OCI-LY1 (cell line): ENCODE measurements at regions not wholly inside any gene's neighbourhood (a gene's known extent, or its start where the extent isn't known, plus 50 kb on each side); places are given as distances from the start of the nearest gene placed in this dataset.

Experiments
- H2AFZ ChIP-seq: fragments of 200-600 bp; sonication (generic), shearing (Covaris generic); 2 replicates; pipeline ENCODE4 v1.6.0; 2014; ENCODE audit warnings: antibody characterized with exemption, mild to moderate bottlenecking, low read length
- H3F3A ChIP-seq: fragments of 200-600 bp; sonication (generic), shearing (Covaris generic); 2 replicates; pipeline ENCODE4 v1.6.0; 2014; ENCODE audit warnings: mild to moderate bottlenecking, antibody characterized with exemption, low read length, moderate library complexity; ENCODE audit not compliant: insufficient read depth
- H3K27ac ChIP-seq: fragments of 200-600 bp; sonication (generic); 2 replicates; pipeline ENCODE4 v1.5.1; 2014; ENCODE audit warnings: low read length, mixed run types, mild to moderate bottlenecking, low read depth; ENCODE audit not compliant: poor library complexity, severe bottlenecking
- H3K27me3 ChIP-seq: fragments of 200-600 bp; sonication (generic); 2 replicates; pipeline ENCODE4 v1.6.0; 2014; ENCODE audit warnings: antibody characterized with exemption, mild to moderate bottlenecking, low read length, moderate library complexity; ENCODE audit not compliant: insufficient read depth
- H3K36me3 ChIP-seq: fragments of 200-600 bp; sonication (generic); 2 replicates; pipeline ENCODE4 v1.6.1; 2014; ENCODE audit warnings: mild to moderate bottlenecking, antibody characterized with exemption, low read length, moderate library complexity, mixed read lengths; ENCODE audit not compliant: insufficient read depth
- H3K4me1 ChIP-seq: fragments of 200-600 bp; sonication (generic); 2 replicates; pipeline ENCODE4 v1.5.1; 2014; ENCODE audit warnings: mild to moderate bottlenecking, low read length, moderate library complexity; ENCODE audit not compliant: insufficient read depth, severe bottlenecking
- H3K4me2 ChIP-seq: fragments of 200-600 bp; sonication (generic), shearing (Covaris generic); 2 replicates; pipeline ENCODE4 v1.6.1; 2014; ENCODE audit warnings: low read length
- H3K4me3 ChIP-seq: fragments of 200-600 bp; sonication (generic); 2 replicates; pipeline ENCODE4 v1.5.1; 2014; ENCODE audit warnings: low read length, low read depth, mild to moderate bottlenecking, mixed read lengths; ENCODE audit not compliant: poor library complexity, severe bottlenecking
- H3K79me2 ChIP-seq: fragments of 200-600 bp; shearing (Covaris generic); 2 replicates; pipeline ENCODE4 v1.6.1; 2016; ENCODE audit warnings: mixed run types, low read length, mixed read lengths; ENCODE audit not compliant: insufficient read depth
- H3K9ac ChIP-seq: fragments of 200-600 bp; sonication (generic), shearing (Covaris generic); 2 replicates; pipeline ENCODE4 v1.6.1; 2014; ENCODE audit warnings: mild to moderate bottlenecking, low read length, mixed read lengths
- H3K9me2 ChIP-seq: fragments of 200-600 bp; sonication (generic), shearing (Covaris generic); 2 replicates; pipeline ENCODE4 v1.6.1; 2014; ENCODE audit warnings: low read depth, mild to moderate bottlenecking, low read length, mixed read lengths
- H3K9me3 ChIP-seq: fragments of 200-600 bp; shearing (Covaris generic); 2 replicates; pipeline ENCODE4 v1.6.1; 2014; ENCODE audit warnings: low read length, mixed read lengths
- H4K20me1 ChIP-seq: fragments of 200-600 bp; sonication (generic), shearing (Covaris generic); 2 replicates; pipeline ENCODE4 v1.6.0; 2016; ENCODE audit warnings: mild to moderate bottlenecking, low read length; ENCODE audit not compliant: insufficient read depth
- EZH2 ChIP-seq: fragments of 200-600 bp; sonication (generic), shearing (Covaris generic); IDR thresholded peaks from 2 replicates; pipeline ENCODE4 v1.8.0; 2017; ENCODE audit warnings: borderline replicate concordance, mixed run types, mild to moderate bottlenecking, antibody characterized with exemption, low read length, moderate library complexity, mixed read lengths
- TF ChIP-seq, protein P1 (sequence below): fragments of 200-600 bp; sonication (generic), shearing (Covaris generic); IDR thresholded peaks from 2 replicates; pipeline ENCODE4 v1.5.1; 2017; ENCODE audit warnings: mild to moderate bottlenecking, antibody characterized with exemption, low read length, moderate library complexity, mixed read lengths

DNA sequence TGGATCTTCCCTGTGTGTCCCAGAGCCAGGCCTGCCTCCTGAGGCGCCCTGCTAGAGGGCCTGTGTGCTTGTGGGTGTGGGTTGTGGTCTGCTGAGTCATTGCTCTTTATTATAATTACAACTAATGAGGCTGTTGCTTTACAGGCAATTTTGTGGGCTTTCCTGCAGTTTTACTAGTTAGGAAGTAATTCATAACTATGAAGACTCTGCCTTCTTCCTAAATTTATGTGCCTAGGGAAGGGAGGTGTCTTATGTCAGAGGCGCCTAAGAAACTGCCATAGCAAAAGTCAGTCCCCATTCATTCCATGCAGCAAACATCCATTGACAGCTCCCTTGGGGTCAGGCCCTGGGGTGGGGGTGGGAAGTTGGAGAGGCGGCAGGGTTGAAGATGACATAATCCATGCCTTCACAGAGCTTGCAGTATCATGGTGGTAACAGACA lies 359.2 kb downstream of the IDS start:
- Histone ChIP-seq H4K20me1 (no peaks in the 10 kb centered on the region), H3K27ac (no peak overlapping the region), H2AFZ (no peak overlapping the region), H3K4me2 (no peak overlapping the region), H3K79me2 (no peaks in the 10 kb centered on the region), H3K27me3 (no peaks in the 10 kb centered on the region), H3K4me3 (no peak overlapping the region), H3F3A (no peaks in the 10 kb centered on the region), H3K9ac (no peak overlapping the region), H3K9me2 (no peaks in the 10 kb centered on the region), H3K9me3 (no peaks in the 10 kb centered on the region), H3K36me3 (no peaks in the 10 kb centered on the region), H3K4me1 (no peaks in the 10 kb centered on the region)
- TF ChIP-seq, protein P1, sequence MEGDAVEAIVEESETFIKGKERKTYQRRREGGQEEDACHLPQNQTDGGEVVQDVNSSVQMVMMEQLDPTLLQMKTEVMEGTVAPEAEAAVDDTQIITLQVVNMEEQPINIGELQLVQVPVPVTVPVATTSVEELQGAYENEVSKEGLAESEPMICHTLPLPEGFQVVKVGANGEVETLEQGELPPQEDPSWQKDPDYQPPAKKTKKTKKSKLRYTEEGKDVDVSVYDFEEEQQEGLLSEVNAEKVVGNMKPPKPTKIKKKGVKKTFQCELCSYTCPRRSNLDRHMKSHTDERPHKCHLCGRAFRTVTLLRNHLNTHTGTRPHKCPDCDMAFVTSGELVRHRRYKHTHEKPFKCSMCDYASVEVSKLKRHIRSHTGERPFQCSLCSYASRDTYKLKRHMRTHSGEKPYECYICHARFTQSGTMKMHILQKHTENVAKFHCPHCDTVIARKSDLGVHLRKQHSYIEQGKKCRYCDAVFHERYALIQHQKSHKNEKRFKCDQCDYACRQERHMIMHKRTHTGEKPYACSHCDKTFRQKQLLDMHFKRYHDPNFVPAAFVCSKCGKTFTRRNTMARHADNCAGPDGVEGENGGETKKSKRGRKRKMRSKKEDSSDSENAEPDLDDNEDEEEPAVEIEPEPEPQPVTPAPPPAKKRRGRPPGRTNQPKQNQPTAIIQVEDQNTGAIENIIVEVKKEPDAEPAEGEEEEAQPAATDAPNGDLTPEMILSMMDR, result no peak
- TF ChIP-seq EZH2, result no peak

- no peaks in the 10 kb centered on the region for H3K36me3 ChIP-seq
- no peak overlapping the region for H3K27ac ChIP-seq
- no peaks in the 10 kb centered on the region for H4K20me1 ChIP-seq
- no peaks in the 10 kb centered on the region for H3K4me1 ChIP-seq
- H3K9me2 ChIP-seq, result no peaks in the 10 kb centered on the region
- no peaks in the 10 kb centered on the region for H3K9me3 ChIP-seq
- H3K27me3 ChIP-seq, result no peaks in the 10 kb centered on the region
- H3K9ac ChIP-seq, result no peak overlapping the region
- no peak overlapping the region for H3K4me3 ChIP-seq
- no peaks in the 10 kb centered on the region for H3F3A ChIP-seq
- H3K79me2 ChIP-seq, result no peaks in the 10 kb centered on the region
- TF ChIP-seq, protein P1, result no peak
- TF ChIP-seq EZH2, result no peak
- no peak overlapping the region for H3K4me2 ChIP-seq
- no peak overlapping the region for H2AFZ ChIP-seq
These were observed 373.3 kb downstream of the IDS start for GRCh38 chrX:149131774-149132173.

GRCh38 chrX:149129767-149130166 lies 375.3 kb downstream of the IDS start:
- H3K27ac ChIP-seq, result no peak overlapping the region
- no peaks in the 10 kb centered on the region for H4K20me1 ChIP-seq
- H3K36me3 ChIP-seq, result no peaks in the 10 kb centered on the region
- H3K27me3 ChIP-seq, result no peaks in the 10 kb centered on the region
- no peak overlapping the region for H3K4me3 ChIP-seq
- H3K9ac ChIP-seq, result no peak overlapping the region
- H3F3A ChIP-seq, result no peaks in the 10 kb centered on the region
- no peak overlapping the region for H3K4me2 ChIP-seq
- no peaks in the 10 kb centered on the region for H3K4me1 ChIP-seq
- TF ChIP-seq EZH2, result no peak
- H3K79me2 ChIP-seq, result no peaks in the 10 kb centered on the region
- no peaks in the 10 kb centered on the region for H3K9me2 ChIP-seq
- H3K9me3 ChIP-seq, result no peaks in the 10 kb centered on the region
- no peak overlapping the region for H2AFZ ChIP-seq

DNA sequence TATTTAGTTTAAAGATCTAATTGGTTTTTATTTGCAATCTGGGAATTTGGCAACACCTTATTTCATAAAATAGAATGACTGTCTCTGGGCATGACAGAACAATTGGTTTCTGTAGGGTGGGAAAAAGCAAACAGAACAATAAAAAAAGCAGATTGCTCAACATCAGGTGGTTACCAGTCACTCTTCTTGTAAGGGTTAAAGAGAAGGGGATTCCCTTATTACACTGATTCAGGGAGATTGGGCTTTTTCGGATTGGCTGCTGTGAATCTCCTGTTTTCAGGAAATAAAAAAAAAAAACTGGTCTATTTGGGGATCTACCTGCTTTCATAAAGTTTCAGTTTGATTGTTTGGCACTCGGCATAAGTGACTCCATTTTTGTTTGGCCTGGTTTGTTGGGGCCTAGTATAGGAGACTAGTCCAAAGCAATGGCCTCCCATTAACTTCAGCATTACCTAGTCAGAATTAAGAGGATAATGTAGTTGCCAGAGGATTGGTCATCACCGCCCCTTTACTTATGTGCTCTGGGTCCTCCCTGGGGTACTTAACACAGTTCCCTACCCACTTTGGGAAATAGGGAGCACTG lies 380.5 kb downstream of the IDS start:
- Histone ChIP-seq H3K4me1 (no peaks in the 10 kb centered on the region), H3K9ac (no peak overlapping the region), H3K9me2 (no peaks in the 10 kb centered on the region), H3K4me3 (no peak overlapping the region), H4K20me1 (no peaks in the 10 kb centered on the region), H3K27me3 (no peaks in the 10 kb centered on the region), H2AFZ (no peak overlapping the region), H3F3A (no peaks in the 10 kb centered on the region), H3K27ac (no peak overlapping the region), H3K4me2 (no peak overlapping the region), H3K79me2 (no peaks in the 10 kb centered on the region), H3K36me3 (no peaks in the 10 kb centered on the region), H3K9me3 (no peaks in the 10 kb centered on the region)
- TF ChIP-seq, protein P1, result no peak
- TF ChIP-seq EZH2, result no peak
